ENCODE measurements at regions not wholly inside any gene's neighbourhood (a gene's known extent, or its start where the extent isn't known, plus 50 kb on each side); places are given as distances from the start of the nearest gene placed in this dataset.

DNA sequence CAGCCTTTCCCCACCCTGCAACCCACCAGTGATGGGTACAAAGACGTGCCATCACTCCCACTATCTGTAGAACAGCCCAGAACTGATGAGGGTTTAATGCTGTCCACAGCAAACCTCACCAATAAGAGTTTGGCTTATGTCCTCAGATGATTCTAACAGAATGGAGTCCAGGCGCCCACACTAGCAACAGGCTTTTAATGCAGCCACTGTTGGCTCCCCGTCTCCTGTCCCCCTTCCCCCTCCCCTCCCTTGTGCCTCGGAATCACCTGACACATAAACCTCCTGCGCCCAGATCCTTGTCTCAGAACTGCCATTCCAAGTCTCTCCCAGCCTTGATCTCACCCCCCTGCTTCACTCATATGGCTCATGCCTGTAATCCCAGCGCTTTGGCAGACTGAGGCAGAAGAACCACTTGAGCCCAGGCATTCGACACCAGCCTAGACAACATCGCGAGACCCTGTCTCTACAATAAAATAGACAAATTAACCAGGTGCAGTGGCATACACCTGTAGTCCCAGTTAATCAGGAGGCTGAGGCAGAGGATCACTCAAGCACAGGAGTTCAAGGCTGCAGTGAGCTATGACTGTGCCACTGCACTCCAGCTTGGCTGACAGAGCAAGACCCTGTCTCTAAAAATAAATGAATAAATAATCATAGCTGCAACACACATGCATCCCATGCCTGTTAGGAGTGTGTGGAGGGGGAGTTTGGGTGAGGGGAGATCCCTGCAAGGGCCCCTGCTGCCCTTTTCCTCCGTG is 85.6 kb downstream of the SNX5 start:
- TF ChIP-seq EZH2 (IDR thresholded peaks at IDR 0.05; ENCODE audit: insufficient read depth, poor library complexity, severe bottlenecking) (no peak), EZH2phosphoT487 (IDR thresholded peaks at IDR 0.05; ENCODE audit: insufficient read depth, low read depth) (no peak)
